ENCODE measurements at regions not wholly inside any gene's neighbourhood (a gene's known extent, or its start where the extent isn't known, plus 50 kb on each side); places are given as distances from the start of the nearest gene placed in this dataset.

DNA sequence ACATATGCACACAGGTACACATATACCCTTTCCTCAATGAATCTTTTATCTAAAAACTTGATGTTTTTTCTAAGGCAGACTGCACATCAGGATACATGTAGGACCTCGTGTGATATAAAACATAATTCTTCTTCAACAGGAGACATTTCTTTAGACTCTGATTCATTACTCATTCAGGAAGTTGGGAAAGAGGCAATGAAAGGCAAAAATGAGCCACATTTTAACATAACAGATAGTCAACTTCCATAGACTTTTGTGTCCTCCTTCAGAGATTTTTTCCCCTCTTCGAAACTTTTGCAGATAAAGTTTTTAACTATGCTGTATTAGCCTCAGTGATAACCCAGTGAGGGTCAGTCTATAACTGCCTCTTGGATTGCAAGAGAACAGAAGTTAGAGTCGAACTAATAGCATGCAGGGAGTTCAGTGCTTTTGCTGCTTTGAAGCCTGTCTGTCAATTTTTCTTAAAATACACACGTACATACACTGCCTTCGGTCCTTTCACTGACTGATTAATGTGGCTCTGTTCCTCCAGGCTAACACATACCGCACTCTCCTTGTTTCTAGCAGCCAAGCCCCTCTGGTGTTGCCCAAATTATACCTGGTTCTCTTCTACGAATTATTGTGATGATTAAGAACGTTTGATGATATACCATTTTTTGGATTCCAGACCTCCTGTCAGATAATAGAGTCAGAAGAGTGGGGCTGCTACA, 562.5 kb upstream of the MAP3K7 start:
- DNase-seq: no peak

DNA sequence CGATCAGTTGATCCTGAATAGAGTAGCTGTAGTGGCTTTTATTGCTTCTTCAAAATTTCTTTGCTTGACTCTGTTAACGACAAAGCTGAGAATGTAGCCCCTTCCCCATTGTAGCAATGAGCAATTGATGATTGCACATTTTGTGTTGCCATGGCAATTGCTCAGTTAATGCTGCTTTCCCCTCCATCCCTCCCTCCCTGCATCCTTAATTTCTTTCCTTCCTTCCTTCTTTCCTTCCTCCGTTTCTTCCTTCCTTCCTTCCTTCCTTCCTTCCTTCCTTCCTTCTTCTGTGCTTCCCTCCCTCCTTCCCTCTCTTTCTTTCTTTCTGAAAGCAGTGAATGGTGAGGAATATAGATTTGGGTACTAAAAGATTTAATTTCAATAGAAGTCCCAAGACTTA, 557.3 kb upstream of the MAP3K7 start:
- DNase-seq: no peak

DNA sequence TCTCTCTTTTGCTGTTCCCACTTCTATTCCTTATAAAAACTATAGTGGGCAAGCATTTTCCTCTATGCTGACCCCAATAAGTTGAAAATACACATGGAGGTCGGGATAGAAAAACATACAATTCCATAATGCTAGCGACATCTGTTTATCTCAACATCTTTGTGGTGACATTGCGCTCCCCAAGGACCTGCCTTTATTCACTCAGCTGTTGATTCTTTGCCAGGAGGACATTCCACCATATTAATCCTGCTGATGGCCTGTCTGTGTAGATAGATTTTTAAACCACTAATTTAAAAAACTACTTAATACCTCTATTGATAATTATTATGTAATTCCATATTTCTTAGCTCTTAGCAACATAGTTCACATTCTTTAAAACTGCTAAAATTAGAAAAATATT, 555.3 kb upstream of the MAP3K7 start:
- no peak for DNase-seq

DNA sequence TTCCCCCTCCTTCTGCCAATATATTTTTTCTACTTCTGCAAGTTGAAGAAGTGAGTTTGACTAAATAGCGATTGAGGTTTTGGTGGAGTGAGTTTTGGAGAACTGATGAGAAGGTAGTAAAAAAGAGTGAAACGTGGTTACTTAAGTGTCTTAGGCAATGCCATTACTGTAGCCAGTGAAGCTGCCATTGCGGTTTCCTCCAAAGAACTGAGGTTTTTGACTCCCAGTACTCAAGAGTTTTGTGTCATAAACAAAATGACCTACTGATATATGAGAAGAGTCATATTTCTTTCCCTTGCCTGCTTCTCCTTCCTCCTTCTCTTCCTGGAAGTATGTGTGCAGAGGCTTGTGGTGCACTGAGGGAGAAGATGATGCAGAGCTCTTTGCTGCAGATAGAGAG, 554.5 kb upstream of the MAP3K7 start:
- no peak for DNase-seq

DNA sequence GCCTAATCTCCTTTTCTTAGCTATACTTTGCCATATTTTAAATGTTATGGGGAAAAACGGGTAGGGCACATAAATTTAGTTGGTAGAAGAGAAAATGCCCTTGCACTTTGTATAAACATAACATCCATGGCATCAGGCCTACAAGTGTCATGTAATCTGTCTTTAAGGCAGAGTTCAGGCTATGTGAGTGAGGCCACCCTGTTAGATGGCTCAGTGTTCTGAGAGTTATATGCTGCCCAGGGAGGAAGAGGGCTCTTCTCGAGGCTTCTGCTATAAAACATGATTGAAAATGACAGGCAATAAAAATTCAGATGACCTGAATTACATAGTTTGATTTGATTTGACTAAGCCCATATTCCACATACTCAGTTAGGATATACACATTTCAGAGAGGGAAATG, 553.6 kb upstream of the MAP3K7 start:
- DNase-seq: no peak

DNA sequence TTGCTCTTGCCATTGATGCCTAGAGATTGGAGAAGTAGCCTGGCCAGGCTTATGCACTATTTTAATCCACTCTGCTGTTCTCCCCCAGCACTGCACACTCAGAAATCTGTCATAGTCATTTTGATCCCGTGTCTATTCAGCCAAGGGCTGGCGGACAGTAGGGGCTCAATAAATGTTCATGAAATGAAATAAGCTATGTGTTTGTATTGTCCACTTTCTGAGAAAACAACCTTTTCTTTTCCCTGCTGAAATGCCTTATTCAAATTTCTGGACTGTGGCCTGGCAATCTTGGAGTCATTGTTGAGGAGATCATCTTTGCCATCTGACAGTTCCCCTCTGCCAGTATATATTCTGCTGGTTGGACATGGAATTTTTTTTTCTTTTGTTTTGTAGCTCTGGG, 550.4 kb upstream of the MAP3K7 start:
- DNase-seq: no peak

DNA sequence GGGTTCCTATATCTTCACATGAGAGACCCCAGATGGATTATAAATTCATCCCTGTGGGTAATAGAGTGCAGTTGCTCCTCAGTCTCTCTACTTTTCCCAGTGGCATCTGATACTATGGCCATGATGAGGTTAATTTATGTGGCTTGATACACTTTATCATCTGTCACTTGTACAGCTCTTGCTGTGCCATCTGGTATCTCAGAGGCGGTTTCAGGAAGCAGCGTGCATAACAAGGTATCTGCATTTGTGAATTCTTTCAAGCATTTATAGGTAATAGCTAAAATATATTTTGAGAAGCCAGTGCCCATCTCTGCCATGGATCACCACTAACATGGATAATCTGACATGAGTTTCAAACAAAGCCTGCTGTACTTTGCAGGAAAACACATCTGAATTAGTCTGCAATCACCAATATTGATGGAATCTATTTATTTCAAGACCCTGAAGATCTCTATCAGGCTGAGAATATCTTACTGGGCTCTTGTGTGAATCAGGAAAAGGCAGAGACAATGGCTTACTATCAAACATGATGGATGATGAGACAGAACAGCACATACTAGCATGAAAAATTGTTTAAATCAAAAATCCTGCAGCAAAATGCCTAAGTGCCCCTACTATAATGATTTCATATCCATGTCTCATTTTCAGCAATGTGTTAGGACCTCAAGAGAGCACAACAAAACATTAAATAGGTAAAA, 548.7 kb upstream of the MAP3K7 start:
- no peak for DNase-seq

DNA sequence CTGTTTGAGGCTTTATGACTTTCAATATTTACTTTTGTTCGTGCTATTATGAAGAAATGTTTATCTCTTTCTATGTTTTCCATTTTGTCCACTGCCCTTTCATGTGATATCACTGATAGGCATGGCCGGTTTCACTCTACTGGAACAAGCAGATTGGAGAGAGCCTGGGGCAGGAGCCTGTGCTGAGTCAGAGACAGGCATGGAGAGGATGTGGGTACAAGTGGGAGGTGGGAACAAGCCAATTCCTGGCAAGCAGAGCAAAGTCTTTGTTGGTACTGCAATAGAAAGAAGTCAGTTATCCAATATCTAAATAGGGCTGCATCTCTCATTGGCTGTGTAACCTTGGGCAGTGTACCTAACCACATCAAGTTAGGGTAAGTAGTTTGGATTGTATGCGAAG, 545.6 kb upstream of the MAP3K7 start:
- no peak for DNase-seq

DNA sequence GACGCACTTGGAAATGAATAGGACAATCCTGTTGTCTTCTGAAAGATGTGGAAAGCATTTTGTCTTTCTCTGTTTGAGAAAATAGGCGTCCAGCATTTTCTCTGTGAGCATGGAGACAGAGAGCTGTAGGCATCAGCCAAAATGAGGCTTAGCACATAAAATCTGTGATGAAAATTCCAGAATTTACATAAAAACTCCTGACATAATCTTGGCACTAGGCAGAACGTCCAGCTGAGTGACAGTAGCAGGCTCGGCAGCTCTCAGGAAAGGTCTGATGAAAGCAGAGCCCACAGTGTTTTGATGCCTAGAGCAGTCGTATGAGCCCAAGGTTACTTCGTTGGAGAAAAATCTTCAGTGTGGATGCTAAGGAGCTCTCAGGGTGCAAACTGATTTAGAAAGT, 543.3 kb upstream of the MAP3K7 start:
- no peak for DNase-seq

DNA sequence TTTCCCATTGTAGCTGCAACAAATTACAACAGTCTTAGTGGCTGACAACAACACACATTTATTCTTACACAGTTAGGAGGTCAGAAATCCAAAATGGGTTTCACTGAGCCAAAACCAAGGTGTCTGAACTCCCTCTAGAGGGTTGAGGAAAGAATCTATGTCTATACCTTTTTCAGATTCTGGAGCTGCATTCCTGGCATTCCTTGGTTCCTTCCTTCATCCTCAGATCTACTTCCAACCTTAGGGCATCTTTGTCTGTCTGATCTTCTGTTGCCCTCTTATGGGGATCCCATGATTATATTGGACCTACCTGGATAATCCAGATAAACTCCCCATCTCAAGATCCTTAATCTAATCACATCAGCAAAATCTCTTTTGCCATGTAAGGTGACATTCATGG, 540.9 kb upstream of the MAP3K7 start:
- no peak for DNase-seq

DNA sequence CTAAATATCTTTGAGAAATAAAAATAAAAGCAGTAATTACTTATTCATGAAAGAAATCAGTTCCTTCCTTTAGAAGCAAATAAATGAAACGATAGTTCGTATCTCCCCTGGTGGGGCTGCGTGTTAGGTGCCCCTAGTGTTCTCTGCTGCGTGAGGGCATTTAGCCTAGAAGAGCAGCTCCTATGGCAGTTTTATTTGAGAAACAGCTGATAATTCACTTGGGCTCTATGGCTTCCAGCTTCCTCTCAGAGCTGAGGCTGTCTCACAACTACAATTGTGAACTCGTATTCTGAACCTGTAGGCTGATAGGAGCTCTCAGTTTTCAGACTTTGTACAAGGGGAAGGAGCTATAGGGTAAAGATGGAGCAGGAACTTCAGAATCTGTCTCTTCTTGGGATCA, 540.0 kb upstream of the MAP3K7 start:
- no peak for DNase-seq

DNA sequence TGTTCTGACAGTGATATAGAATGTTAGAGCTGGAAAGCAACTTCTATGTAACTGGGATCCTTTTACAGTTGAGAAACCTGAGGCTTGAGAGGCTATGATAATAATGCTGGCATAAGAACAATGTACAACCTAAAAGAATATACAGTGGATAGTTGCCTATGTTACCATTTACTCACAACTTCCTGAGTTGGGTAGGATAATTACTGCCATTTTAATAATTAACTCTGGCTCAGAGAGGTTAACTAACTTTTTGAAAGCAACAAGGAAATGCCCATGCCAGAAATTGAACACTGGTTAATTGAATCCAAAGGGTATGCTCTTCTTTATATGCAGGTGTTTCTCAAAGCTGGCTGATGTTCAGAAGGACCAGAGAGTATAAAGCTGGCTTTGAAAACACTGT, 530.7 kb upstream of the MAP3K7 start:
- DNase-seq: no peak

DNA sequence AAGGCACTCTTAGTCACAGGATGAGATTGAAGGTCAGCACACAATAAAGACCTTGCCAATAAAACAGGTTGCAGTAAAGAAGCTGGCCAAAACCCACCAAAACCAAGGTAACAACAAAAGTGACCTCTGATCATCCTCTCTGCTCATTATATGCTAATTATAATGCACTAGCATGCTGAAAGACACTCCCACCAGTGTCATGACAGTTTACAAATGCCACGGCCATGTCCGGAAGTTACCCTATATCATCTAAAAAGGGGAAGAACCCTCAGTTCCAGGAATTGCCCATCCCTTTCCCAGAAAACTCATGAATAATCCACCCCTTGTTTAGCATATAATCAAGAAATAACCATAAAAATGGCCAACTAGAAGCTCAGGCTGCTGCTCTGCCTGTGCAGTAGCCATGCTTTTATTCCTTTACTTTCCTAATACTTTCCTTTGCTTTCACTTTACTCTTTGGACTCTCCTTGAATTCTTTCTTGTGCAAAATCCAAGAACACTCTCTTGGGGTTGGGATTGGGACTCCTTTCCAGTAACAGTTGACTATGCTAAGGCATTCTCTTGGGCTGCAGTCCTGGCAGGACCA, 527.3 kb upstream of the MAP3K7 start:
- no peak for DNase-seq

DNA sequence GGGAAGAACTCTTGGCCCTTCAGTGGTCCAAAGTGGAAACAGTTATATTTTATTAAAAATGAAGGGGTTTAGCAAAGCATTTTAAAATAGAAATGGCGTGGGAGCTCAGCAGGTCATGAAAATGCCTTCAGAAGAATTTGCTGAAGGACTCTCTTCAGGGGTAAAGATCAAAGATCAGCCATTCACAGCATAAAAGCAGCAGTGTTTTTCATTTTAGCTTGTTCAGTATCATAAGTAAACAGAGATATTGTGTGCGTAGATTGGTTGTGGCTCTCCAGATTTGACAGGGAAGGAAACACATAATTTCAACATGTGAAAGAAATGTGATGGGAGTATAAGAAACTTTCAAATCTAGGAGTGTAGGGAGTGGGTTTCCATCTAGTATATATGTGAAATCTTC, 519.2 kb upstream of the MAP3K7 start:
- no peak for DNase-seq

DNA sequence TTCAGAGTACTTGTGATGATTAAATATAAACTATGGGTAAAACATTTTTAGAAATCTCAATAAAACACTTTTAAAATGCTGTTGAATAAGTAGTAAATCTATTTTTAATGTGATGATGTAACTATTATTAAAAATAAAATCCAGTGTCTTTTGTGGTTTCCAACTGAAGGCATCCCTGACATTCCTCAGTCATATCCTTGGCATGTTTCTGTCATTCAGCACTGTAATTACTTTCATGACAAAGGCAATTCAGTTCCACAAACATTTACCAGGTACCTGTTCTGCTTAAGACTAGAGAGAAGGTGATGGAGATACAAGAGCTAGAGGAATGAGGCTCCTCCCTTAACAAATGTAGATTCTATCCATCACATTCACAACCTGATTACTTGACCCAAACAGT, 518.7 kb upstream of the MAP3K7 start:
- DNase-seq: no peak

DNA sequence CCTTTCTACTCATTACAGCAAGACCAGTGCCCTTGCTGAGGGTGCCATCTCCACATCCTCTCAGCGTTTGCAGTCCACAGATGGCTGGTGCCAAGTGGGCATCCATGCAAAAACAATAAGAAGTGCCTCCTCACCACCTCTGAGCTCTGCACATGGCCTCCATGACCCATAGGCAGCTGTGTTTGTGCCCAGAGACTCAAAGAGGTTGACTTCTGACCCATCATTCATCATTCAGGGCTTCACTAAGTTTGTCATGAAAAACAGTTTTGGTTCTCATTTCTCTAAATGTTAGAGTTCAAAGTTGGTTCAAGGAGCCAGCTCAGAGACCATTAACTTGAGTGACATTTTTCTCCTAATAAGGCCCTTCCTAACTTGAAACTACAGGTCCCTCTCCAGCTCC, 512.6 kb upstream of the MAP3K7 start:
- no peak for DNase-seq

DNA sequence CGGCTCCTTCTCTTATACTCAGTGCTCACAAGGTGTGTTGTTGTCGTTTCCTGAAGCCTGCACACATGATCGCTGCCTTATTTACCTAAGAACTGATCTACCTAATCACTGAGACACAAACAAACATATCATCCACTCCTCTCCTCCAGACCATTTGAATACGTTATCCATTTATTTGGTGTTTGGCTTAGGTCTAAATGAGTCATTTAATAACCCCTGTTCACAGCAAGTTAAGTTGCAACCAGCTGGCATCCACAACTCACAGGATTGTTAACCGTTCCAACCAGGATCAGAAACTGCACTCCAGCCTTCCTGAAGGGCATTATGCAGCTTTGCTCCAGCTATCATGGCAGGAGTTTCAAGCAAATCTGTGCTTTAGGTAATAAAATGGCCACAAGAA, 511.1 kb upstream of the MAP3K7 start:
- no peak for DNase-seq

DNA sequence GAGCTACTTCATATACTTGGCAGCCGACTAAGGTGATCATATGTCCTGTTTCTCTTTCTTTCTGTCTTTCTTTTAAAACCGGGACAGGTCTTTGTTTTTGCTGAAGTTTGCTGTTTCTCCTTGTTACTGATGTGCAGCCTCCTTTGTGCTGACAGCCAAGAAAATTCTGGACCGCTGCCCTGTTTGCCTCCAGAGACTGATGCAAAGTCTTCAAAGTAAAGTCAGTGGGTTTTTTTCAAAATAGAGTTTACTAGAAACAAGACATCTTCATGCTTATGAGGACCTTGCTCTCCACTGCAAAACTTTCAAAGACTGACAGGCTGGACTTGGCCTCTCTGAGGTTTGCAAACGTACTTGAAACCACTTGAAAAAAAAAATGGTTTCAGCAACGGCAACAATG, 510.5 kb upstream of the MAP3K7 start:
- DNase-seq: no peak

DNA sequence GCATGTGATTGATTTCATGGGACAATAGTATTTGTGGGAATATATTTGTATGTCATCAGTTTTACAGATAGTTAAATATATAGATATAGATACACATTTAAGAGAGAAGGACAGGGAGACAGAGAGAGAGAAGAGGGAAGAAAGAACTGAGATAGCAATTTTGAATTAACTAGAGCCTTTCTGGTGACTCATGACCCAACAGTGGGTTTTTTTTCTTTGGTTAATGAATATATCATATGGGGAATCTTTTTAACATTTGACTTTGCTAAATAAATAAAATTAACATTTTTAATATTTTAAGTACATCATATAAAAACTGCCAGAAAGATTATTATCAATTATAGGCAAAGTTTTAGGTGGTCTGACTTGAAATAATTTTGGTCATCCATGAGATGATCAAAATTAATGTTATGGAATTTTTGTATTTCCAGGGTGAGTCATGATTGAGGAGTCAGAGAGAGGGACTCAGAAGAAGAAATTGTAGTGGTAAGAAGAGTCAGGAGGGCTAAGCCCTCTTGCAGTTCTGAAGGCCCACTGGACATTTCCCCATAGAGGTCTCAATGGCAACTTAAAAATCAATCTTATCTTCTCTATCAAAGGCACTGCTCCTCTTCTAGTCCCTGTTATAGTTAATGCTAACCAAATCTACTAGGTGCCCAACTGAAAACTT, 508.1 kb upstream of the MAP3K7 start:
- no peak for DNase-seq

DNA sequence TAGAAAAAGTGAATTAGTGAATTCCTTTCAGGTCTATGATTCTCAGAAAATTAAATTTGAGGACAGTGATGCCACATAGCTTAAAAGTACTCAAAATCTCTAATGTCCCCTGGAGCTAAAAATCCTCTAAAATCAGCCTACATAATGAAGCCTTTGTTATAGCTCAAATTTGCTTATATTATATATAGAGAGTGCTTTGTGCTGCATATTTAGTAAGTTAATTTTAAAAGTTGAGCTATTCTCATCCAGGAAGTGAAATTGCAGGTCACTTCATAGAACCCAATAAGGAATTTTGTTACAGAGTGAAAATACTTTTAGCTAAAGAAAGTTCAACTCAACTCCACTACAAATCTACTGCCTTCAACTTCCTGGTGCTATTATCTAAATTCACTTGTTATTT, 507.5 kb upstream of the MAP3K7 start:
- DNase-seq: no peak

DNA sequence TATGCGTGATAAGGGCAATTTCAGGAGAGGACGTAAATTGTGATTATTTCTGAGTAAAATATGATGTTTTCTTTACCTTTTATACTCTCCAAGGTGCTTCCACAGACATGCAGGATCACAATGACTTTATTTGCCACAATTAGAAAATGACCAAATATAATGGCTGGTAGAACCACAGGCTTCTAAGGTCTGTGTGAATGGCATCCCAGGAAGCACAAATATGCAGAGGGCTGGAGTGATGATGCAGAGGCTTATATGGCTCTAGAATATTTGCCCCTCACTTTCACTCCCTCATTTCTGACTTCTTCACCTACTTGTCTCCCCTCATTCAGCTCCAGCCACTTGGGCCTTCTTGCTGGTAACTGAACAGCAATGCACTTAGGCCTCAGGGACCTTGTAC, 502.1 kb upstream of the MAP3K7 start:
- DNase-seq: no peak

DNA sequence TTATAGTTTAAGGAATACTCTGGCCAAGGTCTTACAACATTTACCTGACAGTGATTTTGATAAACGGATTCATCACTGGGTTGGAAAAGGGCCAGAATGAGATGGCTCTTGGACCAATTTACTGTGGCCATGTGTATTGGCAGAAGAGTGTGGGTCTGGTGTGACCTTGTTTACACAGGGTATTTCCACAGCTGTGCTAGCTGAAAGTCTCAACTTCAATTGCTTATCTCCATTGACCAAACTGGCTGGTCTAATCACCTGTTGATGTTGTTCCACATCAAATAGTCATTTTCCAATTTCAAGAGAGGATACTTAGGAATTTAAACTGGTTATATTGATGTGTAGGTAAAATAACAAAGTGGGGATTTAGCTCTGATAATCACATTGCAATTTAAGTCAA, 501.6 kb upstream of the MAP3K7 start:
- no peak for DNase-seq

DNA sequence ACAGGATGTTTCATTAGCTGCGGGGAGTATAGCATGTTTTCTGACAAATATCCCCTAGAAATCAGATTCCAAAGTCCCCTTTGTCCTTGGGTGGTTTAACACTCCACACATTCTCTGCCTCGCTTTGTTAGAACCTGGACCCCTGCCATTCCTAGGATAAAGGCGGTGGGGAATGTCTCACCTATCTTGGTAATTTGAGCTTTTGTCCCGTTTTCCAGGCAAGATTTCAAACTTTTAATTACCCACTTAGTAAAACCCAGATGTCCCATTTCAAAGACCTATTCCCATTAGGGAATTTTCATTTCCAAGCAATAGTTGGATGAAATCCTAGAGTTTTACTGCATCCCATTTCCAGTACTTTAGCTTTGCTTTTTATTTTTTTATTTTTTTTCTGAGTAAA, 501.0 kb upstream of the MAP3K7 start:
- DNase-seq: no peak

DNA sequence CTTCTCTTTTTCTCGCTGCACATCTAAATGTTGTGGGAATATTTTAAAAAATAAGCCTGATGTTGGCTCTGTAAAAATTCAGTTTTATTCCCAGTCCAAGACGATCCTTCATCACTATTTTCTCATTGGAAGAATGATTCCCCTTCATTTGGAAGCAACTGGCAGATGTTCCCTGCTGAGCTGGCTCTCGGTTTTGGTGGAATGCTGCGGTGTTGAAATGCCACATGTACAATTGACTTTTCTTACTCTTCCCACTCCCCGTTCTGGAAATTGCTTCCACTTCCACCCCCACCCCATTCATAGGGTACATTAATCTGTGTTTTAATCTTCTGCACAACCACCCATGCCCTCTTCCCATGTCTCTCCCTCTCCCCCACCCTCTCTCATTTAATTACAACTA, 496.3 kb upstream of the MAP3K7 start:
- no peak for DNase-seq
